CD14-positive monocyte (primary cell): ENCODE measurements at regions not wholly inside any gene's neighbourhood (a gene's known extent, or its start where the extent isn't known, plus 50 kb on each side); places are given as distances from the start of the nearest gene placed in this dataset.

Source experiments
- DNase-seq, 3 donors: peaks; one replicate each; pipeline ENCODE4 v3.0.0-alpha.2; 2011 to 2022
- H2AFZ ChIP-seq: 2 replicates; pipeline ENCODE4 v1.6.0; 2012; ENCODE audit warnings: mild to moderate bottlenecking, low read depth, low read length, inconsistent platforms; ENCODE audit not compliant: insufficient read depth, poor library complexity, severe bottlenecking
- H3K27ac ChIP-seq, 2 donors: 1 replicate in 1 of 2; 2 replicates in 1 of 2; pipeline ENCODE4 v1.5.1; 2012 to 2013; ENCODE audit warnings: low read length in 2 of 2, control low read depth in 1 of 2, inconsistent platforms in 1 of 2, low read depth in 1 of 2, mild to moderate bottlenecking in 1 of 2
- H3K27me3 ChIP-seq, 2 donors: one replicate each; pipeline versions ENCODE4 v1.6.0 to v1.6.1; 2011 to 2013; ENCODE audit warnings: low read length in 2 of 2; ENCODE audit not compliant: control insufficient read depth in 2 of 2, insufficient read depth in 2 of 2
- H3K36me3 ChIP-seq, 2 donors: replicated peaks in 1 of 2; 1 replicate in 1 of 2; 2 replicates in 1 of 2; pipeline versions ENCODE4 v1.5.1 to v1.6.1; 2012 to 2013; ENCODE audit warnings: low read length in 2 of 2, control low read depth in 1 of 2, inconsistent platforms in 1 of 2, mild to moderate bottlenecking in 1 of 2; ENCODE audit not compliant: insufficient read depth in 2 of 2, control insufficient read depth in 1 of 2
- H3K4me1 ChIP-seq, 2 donors: 1 replicate in 1 of 2; 2 replicates in 1 of 2; pipeline versions ENCODE4 v1.5.1 to v1.6.1; 2012 to 2013; ENCODE audit warnings: low read length in 2 of 2, control low read depth in 1 of 2, inconsistent platforms in 1 of 2, mild to moderate bottlenecking in 1 of 2, moderate library complexity in 1 of 2; ENCODE audit not compliant: insufficient read depth in 2 of 2, control insufficient read depth in 1 of 2
- H3K4me2 ChIP-seq: replicated peaks from 2 replicates; pipeline ENCODE3; 2012; ENCODE audit warnings: low read length, moderate library complexity, mild to moderate bottlenecking; ENCODE audit not compliant: poor library complexity, severe bottlenecking; ENCODE audit errors: extremely low read depth
- H3K4me3 ChIP-seq, 3 experiments: fragments of 200-600 bp in 1 of 3; sonication (generic) in 1 of 3; replicated peaks in 1 of 3; 1 replicate in 2 of 3; 2 replicates in 1 of 3; pipeline ENCODE4 v1.5.1; 2011 to 2013; ENCODE audit warnings: low read length in 3 of 3, mild to moderate bottlenecking in 3 of 3, control low read depth in 2 of 3, low read depth in 2 of 3, inconsistent platforms in 1 of 3, moderate library complexity in 1 of 3
- H3K79me2 ChIP-seq: 2 replicates; pipeline ENCODE4 v1.6.0; 2012; ENCODE audit warnings: mild to moderate bottlenecking, control low read depth, inconsistent platforms, low read length, moderate library complexity; ENCODE audit not compliant: insufficient read depth
- H3K9ac ChIP-seq: 2 replicates; pipeline ENCODE4 v1.6.0; 2017; ENCODE audit warnings: low read length, mild to moderate bottlenecking; ENCODE audit not compliant: insufficient read depth, poor library complexity, severe bottlenecking
- H3K9me3 ChIP-seq, 2 donors: replicated peaks in 1 of 2; 1 replicate in 1 of 2; 2 replicates in 1 of 2; pipeline versions ENCODE4 v1.5.1 to v1.6.1; 2012 to 2013; ENCODE audit warnings: low read length in 2 of 2, control low read depth in 1 of 2; ENCODE audit not compliant: control insufficient read depth in 1 of 2, insufficient read depth in 1 of 2
- H4K20me1 ChIP-seq: 2 replicates; pipeline ENCODE4 v1.6.0; 2012; ENCODE audit warnings: mild to moderate bottlenecking, low read length, control low read depth, moderate library complexity; ENCODE audit not compliant: insufficient read depth
- H3K27ac Mint-ChIP-seq, 7 donors: one replicate each; pipeline ENCODE4 v1.8.0; 2020; ENCODE audit warnings: mild to moderate bottlenecking in 7 of 7, mixed read lengths in 7 of 7, moderate library complexity in 6 of 7, inconsistent platforms in 2 of 7
- H3K27me3 Mint-ChIP-seq, 3 donors: one replicate each; pipeline ENCODE4 v1.8.0; 2021 to 2022; ENCODE audit warnings: low read depth in 3 of 3, mild to moderate bottlenecking in 3 of 3, mixed read lengths in 3 of 3, moderate library complexity in 3 of 3, inconsistent platforms in 1 of 3
- H3K36me3 Mint-ChIP-seq, 2 donors: one replicate each; pipeline ENCODE4 v1.8.0; 2020; ENCODE audit warnings: mixed read lengths in 2 of 2, inconsistent platforms in 1 of 2, mild to moderate bottlenecking in 1 of 2
- H3K4me1 Mint-ChIP-seq: one replicate; pipeline ENCODE4 v1.8.0; 2020; ENCODE audit warnings: mild to moderate bottlenecking, mixed read lengths
- H3K4me3 Mint-ChIP-seq, 2 donors: one replicate each; pipeline ENCODE4 v1.8.0; 2020; ENCODE audit warnings: mild to moderate bottlenecking in 2 of 2, mixed read lengths in 2 of 2, moderate library complexity in 1 of 2
- H3K9me3 Mint-ChIP-seq, 7 donors: one replicate each; pipeline ENCODE4 v1.8.0; 2020 to 2022; ENCODE audit warnings: mixed read lengths in 7 of 7, mild to moderate bottlenecking in 6 of 7, moderate library complexity in 6 of 7, inconsistent platforms in 2 of 7
- WGBS: methylation state at CpG from one replicate; pipeline ENCODE4 v1.1.5; 2013; ENCODE audit warnings: missing lambda C conversion rate; ENCODE audit not compliant: insufficient coverage; 5-methylcytosine and 5-hydroxymethylcytosine counted together
- intact Hi-C, 2 donors: fragments of 100-400 bp; cut with micrococcal nuclease; formaldehyde crosslinking; loops; one replicate each; pipeline versions ENCODE4 v1.15.0 to v1.15.1; 2023
- TF ChIP-seq, protein P1 (sequence below): fragments of 200-600 bp; IDR thresholded peaks from one replicate; pipeline ENCODE4 v1.8.0; 2022; ENCODE audit warnings: antibody characterized with exemption, mild to moderate bottlenecking

DNA sequence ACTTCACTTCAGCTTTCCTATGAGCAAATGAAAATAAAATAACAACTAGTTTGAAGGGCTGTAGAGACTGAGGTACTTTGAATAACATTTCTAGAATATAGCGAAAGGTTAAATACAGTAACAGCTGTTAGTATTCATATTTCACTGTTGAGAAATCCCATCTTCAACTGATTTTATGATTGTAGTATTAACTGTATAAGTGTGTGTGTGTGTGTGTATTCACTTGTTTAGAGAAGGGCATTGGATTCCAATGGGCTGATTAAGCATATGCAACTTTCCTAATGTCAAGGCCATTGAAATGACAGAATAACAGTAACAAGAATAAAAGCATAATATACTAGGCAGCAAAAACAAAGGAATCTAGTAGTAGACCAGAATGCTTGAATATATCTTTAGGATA lies 957.5 kb upstream of the EPHA7 start:
- no peak overlapping the region for H3K9ac ChIP-seq
- no peak overlapping the region for H2AFZ ChIP-seq
- no peaks in the 10 kb centered on the region for H3K36me3 Mint-ChIP-seq
- TF ChIP-seq, protein P1, sequence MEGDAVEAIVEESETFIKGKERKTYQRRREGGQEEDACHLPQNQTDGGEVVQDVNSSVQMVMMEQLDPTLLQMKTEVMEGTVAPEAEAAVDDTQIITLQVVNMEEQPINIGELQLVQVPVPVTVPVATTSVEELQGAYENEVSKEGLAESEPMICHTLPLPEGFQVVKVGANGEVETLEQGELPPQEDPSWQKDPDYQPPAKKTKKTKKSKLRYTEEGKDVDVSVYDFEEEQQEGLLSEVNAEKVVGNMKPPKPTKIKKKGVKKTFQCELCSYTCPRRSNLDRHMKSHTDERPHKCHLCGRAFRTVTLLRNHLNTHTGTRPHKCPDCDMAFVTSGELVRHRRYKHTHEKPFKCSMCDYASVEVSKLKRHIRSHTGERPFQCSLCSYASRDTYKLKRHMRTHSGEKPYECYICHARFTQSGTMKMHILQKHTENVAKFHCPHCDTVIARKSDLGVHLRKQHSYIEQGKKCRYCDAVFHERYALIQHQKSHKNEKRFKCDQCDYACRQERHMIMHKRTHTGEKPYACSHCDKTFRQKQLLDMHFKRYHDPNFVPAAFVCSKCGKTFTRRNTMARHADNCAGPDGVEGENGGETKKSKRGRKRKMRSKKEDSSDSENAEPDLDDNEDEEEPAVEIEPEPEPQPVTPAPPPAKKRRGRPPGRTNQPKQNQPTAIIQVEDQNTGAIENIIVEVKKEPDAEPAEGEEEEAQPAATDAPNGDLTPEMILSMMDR = no peak
- no peak overlapping the region for H3K27ac Mint-ChIP-seq
- no peak for DNase-seq
- H3K4me2 ChIP-seq = no peak overlapping the region
- no peaks in the 10 kb centered on the region for H3K27me3 Mint-ChIP-seq
- H3K27ac ChIP-seq = no peak overlapping the region
- intact Hi-C loops = no loop called here
- no peak overlapping the region for H3K4me3 Mint-ChIP-seq
- no peaks in the 10 kb centered on the region for H3K36me3 ChIP-seq
- H3K4me1 Mint-ChIP-seq = no peaks in the 10 kb centered on the region
- H3K9me3 Mint-ChIP-seq = peaks cover 0 to 2% (median 0%) of the 10 kb centered on the region in 7 donors
- H3K4me1 ChIP-seq = no peaks in the 10 kb centered on the region
- H4K20me1 ChIP-seq = no peaks in the 10 kb centered on the region
- no CpG with 5 or more reads among the region's 1 CpG for WGBS
- H3K27me3 ChIP-seq = no peaks in the 10 kb centered on the region
- H3K4me3 ChIP-seq = no peak overlapping the region
- no peaks in the 10 kb centered on the region for H3K79me2 ChIP-seq
- no peaks in the 10 kb centered on the region for H3K9me3 ChIP-seq

DNA sequence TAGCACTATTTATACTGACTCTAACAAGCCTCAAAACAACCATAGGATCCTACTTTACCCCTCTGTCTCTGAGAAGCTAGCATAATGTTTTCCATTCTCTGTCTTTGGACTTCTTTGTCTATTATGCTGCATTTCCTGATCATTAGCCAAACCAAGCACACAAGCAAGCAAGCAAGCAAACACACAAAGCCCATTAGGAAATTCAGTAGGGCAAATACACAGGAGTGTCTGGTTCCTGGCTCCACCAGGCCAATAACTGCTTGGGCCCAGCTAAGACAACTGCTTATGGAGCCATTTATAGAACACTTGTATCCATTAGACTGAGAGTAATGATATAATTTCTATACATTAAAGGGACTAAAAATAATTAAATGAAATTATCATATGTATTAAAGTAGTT lies 952.9 kb upstream of the EPHA7 start:
- no peaks in the 10 kb centered on the region for H3K27me3 Mint-ChIP-seq
- Histone ChIP-seq H3K9me3 (no peaks in the 10 kb centered on the region), H3K27ac (no peak overlapping the region), H3K9ac (no peak overlapping the region), H2AFZ (no peak overlapping the region), H3K4me3 (no peak overlapping the region), H3K79me2 (no peaks in the 10 kb centered on the region), H3K27me3 (no peaks in the 10 kb centered on the region), H3K36me3 (no peaks in the 10 kb centered on the region), H3K4me2 (no peak overlapping the region), H4K20me1 (no peaks in the 10 kb centered on the region), H3K4me1 (no peaks in the 10 kb centered on the region)
- no peaks in the 10 kb centered on the region for H3K36me3 Mint-ChIP-seq
- H3K4me3 Mint-ChIP-seq = no peak overlapping the region
- peaks cover 0 to 2% (median 0%) of the 10 kb centered on the region in 7 donors for H3K9me3 Mint-ChIP-seq
- DNase-seq = no peak
- H3K4me1 Mint-ChIP-seq = no peaks in the 10 kb centered on the region
- intact Hi-C loops = no loop called here
- H3K27ac Mint-ChIP-seq = no peak overlapping the region
- TF ChIP-seq, protein P1 = no peak
